GM18507 (cell line): ENCODE measurements at regions not wholly inside any gene's neighbourhood (a gene's known extent, or its start where the extent isn't known, plus 50 kb on each side); places are given as distances from the start of the nearest gene placed in this dataset.

Experiments used
- DNase-seq: peaks from one replicate; pipeline ENCODE4 v3.0.0; 2011; ENCODE audit warnings: low read depth; ENCODE audit not compliant: insufficient read length; ENCODE audit errors: extremely low spot score
- FAIRE-seq: peaks from 2 replicates; lab custom pipeline; 2011; peaks lifted over from hg19 to GRCh38; lab: Jason Lieb, UNC

DNA sequence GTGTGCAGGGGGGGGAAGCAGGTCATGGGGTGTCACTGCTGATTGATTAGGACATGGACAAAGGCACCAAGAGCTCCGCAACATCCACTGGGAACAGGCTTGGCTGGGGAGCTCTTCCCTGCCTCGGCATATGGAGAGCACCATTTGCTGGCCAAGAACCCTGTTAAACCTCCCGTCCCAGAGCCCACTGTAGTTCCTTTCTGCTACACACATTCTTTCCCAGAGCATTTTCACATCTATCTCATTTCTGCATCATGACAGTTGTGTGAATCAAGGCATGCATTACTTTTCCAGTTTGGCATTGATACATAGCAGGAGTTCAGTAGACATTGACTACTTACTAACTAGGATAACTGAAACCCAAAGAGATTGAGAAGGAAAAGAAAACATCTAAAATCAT, 333.4 kb upstream of the B3GAT1 start:
- no peak for DNase-seq
- FAIRE-seq: no peak

DNA sequence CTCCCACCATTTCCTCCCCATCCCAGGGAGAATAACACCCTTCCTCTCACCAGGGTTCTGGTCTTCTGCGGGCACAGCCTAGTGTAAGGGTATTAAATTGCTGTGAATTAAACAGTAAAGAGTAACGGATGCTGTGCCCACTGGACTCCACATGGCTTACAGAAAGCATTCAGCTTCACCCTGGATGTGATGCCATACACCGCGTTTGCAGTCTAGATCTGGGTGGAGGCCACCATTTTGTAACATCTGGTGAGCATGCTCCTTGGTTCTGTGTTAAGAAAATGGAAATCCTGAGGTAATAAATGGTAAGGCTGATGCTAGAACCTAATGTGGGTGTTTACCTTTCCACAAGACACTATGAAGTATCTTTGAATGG, 331.8 kb upstream of the B3GAT1 start:
- DNase-seq: no peak
- no peak for FAIRE-seq

DNA sequence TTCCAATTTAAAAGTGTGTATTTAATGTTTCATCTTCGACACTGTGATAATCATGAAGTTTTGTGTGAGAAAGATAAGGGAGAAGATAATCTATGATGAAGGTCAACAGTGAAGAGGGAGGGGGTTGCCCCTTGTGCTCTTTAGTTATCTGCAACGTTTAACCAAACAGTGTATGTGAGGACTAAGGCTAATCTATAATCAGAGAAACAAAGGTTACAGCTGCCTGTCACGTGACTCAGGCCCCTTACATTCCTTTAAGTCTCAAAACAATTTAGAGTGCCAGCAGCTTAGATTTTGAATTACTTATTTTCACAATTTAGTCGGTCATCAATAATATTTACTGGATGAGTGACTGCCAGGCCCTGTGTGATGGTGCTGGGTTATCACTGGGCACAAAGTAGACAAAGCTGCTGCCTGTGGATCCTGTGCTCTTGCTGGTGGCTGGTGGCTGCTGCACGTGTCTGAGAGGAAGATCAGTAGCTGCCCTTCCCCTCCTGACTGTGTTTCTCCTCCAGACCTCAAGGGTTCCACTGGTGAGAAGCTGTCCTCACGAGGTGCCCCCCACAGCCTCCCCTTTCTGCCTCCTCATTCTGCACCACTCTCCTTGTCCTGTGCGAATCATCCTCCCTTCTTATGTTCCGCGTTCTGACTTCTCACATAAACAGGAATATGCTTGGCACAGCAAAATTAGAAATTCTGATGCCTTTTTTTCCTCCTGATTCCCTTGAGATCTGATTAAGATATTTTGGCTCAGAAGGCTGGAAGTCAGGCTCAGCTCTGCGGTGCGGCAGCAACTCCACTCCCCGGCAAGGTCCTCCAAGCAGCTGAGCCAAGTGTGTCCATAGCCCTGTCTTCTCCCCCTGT, 331.1 kb upstream of the B3GAT1 start:
- FAIRE-seq: no peak
- DNase-seq: no peak

DNA sequence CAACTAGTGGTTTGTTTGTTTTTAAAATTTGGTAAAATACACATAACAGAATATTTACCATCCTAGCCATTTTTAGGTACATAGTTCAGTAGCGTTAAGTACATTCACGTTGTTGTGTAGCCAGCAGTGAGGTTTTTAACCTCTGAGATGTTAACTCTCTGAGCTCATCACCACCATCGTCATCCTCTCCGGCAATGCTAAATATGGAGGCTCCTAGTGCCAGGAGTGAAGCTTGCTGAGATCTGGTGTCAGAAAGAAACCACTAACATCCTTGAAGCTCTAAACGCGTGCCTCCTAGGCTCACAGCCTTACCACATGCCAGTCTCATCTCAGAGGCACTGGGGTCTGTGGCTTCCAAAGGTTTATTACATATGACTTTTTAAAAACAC, 330.2 kb upstream of the B3GAT1 start:
- no peak for FAIRE-seq
- no peak for DNase-seq

DNA sequence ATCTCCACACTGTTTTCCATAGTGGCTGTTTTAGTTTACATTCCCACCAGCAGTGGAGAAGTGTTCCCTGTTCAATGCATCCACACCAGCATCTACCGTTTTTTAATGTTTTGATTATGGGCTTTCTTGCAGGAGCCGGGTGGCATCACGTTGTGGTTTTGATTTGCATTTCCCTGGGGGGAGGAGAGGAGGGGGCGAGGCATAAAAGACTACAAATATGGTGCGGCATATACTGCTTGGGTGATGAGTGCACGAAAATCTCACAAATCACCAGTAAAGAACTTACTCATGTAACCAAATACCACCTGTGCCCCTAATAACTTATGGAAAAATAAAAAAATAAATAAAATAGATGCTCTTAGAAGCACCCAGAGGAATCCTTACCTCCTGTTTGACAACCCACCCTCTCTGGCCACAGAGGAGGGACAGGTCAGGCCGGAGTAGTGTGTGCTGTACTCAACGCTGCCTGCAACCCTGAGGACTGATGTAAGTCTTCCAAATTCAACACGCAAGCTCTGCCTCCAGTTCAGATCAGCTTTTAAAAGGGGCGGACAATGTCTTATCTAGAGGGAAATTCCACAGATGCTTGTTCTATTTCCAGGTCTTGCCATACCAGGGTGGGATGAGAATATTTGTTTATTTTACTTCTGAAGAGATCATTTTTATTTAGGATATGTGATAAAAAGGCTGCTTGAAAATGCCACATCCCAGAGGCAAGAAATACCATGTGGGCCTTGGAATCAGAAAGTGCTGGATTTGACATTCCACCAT, 329.6 kb upstream of the B3GAT1 start:
- no peak for FAIRE-seq
- DNase-seq: no peak

DNA sequence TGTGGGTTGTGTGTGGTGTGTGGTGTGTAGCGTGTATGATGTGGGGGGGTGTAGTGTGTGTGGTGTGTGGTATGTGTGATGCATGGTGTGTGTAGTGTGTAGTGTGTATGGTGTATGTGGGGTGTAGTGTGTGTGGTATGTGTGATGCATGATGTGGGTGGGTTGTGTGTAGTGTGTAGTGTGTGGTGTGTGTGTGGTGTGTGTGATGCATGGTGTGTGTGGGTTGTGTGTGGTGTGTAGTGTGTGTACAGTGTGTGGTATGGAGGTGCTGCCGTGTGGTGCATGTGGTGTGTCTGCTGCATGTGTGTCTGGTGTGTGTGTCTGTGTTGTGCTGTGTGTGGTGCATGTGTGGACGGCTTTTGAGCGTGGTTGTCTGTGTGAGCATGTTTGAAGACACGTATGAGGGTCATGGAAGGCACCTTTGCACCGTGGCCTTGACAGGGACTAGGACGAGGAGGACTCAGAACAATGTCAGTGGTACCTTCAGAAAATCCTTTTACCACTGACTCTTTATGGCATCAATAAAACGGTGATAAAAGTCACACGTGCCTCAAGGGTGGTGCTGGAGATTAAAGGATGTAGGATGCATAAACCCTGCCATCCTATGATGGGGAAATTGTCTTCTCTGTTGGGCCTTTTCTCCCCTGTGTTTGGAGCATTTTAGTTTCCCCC, 328.7 kb upstream of the B3GAT1 start:
- FAIRE-seq: no peak

DNA sequence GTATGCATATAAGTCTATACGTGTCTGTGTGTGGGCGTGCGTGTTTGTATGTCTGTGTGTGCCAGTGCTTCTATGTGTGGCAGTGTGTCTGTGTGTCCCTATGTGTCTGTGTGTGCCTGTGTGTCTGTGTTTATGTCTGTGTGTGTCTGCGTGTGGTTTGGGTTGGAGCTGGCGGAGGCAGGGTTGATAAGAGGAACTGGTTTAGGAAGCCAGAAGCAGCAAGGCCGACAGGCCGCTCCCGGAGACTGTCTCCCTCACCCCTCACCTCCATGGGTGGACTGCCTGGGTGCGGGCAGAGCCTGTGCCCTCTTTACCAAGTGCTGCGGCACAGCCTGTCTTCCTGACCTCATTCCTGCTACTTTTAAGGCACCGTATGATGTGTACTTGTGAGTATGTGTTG, 327.1 kb upstream of the B3GAT1 start:
- DNase-seq (no peak), FAIRE-seq (no peak)

More for the DNA sequence above, 328.7 kb upstream of the B3GAT1 start:
- no peak for DNase-seq

DNA sequence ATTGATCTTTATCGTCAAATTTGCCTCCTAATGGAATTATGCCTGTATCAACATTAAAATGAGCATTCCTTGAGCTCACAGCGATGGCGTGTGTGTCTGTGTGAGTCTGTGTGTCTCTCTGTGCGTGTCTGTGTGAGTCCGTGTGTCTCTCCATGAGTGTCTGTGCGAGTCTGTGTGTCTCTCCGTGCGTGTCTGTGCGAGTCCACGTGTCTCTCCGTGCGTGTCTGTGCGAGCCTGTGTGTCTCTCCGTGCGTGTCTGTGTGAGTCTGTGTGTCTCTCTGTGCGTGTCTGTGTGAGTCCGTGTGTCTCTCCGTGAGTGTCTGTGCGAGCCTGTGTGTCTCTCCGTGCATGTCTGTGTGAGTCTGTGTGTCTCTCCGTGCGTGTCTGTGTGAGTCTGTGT, 326.5 kb upstream of the B3GAT1 start:
- DNase-seq (no peak), FAIRE-seq (no peak)

DNA sequence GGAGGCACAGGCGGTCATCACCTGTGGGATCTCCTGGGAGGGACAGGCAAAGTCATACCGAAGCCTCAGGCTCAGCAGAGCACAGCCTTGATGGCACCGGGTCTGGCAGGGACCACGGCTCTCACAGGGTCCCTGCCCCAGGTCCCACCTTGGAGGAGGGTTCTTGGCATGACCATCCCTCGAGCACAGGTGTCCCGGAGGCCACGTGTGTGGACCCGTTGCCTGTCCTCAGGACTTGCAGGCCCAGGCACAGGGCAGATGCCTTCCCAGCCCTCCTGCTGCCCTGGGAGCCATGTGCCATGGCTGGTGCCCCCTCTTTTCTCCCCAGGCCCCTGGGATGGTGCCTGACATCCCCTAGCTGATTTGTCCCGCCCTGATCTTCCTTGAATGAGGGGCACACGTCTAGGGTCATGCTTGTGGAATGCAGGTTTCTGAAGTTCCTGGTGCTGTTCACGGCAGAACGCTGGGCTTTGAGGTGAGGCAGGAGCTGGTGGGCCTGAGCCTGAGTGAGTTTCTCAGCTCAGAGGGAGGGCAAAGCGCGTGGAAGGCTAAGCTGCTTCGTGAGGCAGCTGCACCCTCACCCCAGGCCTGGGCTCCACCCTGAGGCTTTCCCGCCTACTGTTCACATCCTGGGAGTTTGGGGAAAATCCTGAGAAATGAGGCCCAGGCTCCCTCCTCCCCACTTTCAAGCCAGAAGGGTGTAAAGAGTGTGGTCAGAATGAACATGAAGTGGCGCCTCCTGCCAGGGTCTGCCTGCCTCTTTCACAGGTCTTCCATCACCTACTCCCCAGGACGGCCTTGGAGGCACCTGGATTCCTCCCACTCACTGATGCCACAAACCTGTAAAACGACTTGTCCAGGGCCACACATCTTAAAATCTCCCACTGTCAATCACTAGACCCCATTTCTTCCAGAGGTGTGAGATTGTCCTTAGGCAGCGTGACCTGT, 325.8 kb upstream of the B3GAT1 start:
- DNase-seq (no peak), FAIRE-seq (no peak)

DNA sequence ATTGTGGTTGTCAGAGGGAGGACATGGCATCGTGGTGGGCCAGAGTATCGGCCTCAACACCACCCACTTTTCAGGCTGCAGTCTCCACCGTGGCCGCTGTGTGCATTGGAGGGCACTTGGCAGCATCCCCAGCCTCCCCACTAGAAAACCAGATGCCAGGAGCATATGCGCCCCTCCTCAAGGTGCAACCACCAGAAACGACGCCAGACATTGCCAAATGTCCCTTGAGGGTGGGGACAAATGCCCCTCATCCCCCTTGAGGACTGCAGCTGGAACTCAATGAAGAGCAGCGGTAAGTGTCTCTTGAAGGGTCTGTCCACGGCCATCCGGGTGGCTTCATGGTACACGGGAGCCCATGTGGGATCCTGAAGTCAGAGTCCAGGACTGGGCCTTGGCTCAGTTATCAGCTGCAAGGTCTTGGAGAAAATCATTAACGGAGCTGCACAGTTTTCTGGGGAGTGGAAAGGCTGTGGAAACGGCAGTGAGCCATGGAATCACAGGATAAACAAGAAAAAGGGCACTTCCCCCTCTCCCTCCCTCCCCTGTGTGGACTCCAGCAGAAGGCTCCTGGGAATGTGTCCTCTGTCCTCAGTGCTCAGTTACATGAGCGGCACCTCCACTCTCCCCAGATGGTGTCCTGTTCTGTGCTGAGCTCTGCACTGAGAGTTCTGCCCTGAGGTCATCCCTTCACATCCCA, 324.4 kb upstream of the B3GAT1 start:
- DNase-seq: no peak
- FAIRE-seq: no peak

DNA sequence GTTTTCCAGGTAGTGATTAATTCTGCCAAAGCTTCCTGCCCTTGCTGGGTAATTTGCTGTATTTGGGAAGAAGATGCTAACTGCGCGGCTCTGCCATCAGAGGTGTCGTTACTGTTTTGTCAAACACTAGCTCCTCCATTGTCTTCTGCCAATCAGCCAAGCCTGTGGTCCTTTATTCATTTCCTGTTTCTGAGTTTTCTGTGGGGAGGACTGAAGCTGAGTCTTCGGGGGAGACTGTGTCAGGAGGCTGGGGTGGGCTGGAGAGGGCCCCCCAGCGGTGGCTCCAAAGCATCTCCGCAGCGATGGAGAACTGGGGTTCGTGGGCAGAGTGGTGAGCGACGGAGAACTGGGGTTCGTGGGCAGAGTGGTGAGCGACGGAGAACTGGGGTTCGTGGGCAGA, 322.9 kb upstream of the B3GAT1 start:
- DNase-seq (no peak), FAIRE-seq (no peak)

DNA sequence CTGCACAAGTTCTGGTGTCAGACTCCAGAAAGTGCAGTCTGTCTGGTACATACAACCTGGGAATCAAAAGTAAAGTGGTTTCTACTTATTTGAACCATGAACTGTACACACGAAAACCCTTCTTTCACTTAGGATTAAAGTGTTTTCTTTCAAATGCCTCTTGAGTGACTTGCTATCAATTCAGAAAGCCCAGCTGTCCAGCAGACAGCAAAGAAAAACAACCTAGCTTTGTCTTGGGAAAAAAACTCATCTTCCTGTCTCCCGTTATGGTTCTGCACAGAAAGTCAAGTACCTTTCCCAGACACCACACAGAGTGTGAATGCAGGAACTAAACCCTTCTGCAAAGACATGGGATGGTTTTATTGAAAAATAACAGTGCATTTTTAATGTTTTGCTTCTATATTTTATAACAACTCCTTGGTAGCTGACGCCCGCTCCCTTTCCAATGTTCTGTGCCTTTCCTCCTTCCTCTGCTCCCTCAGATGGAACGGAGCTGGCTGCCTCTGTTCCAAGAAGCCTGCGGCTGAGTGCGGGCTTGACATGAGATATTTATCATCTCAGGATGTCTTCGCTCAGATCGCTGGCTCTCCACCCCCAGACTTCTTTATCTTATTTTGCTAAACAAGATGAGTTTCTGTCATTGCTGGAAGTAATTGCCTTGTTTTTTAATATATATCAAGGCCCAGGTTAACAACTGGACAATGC, 322.3 kb upstream of the B3GAT1 start:
- FAIRE-seq (no peak), DNase-seq (no peak)

DNA sequence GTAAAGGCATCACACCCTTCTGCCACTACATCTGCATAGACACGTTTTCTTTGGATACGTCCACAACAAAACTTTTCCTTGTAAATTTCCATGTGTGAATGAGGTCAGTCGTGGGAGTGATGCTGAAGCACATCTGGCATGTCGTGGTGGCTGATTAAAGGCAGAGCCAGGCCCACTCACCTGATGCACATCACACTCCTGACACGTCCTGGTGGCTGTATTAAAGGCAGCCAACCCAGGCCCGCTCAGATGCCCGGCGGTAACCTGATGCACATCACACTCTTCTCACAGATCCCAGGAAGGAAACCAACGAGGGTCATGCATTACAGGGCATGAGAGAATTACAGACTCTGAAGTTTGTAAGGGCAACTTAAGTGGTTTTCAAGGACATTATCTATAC, 321.6 kb upstream of the B3GAT1 start:
- DNase-seq (no peak), FAIRE-seq (no peak)

DNA sequence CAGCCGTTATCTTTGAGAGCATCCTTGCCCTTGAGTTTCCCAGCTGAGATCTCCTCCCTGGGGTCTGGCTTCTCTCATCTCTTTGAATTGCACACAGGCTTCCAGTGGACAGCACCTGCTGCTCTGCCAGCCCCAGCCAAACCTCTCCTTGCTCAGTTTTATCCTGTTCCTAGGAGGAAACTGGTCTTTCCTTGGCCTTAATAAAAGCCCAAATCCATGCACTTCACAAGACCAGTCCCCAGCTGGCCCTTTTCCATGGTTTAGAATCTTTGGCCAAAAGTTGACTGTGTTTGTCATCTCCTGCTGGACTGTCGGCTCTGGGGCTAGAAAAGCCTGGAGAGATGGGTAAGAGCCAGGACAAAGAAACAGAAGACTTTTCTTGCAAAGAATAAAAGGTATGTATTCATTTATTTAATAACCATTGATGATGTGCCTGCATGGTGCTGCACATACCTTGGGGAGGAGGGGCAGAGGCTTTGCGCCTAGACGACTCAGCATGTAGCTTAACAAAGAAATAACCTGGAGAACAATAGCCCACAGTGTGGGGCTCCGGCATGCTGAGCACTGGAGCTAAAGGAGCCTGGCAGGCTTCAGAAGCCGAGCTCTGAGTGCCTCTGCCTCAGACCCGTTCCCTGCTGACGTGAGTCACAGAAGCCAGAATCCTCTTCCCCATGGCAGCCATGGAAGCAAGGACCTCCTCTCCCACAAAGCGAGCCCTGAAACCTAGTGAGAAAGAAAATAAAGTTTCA, 319.3 kb upstream of the B3GAT1 start:
- FAIRE-seq (no peak), DNase-seq (no peak)

DNA sequence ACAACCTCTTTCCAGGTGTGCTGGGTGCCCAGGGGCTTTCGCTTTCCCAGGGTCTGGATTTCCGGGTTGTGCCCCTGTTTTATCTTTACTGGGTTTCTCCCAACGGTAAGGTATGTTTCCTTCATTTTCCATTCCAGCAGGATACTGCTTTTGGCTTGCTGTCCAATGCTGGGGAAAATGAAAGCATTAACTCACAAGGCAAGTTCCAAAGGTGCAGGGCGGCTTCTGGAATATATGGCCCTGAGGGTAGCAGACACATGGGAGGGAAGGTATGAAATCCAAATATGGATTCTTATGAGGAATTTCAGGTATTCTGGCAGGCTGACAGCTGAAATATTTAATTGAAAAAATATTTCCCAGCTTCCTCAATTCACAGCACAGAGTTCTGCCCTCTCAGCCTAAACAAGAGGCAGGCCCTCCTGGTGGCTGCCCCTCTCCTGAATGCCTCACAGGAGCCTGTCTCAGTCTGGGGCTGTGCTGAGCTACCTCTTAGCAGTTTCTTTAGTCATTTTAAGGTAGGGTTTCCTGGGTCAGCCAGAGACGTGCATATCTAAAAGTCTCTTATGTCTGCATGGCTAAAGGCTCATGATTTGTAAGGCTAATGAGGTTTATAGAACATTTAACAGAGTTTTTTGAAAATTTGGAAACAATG, 318.6 kb upstream of the B3GAT1 start:
- FAIRE-seq (no peak), DNase-seq (no peak)

DNA sequence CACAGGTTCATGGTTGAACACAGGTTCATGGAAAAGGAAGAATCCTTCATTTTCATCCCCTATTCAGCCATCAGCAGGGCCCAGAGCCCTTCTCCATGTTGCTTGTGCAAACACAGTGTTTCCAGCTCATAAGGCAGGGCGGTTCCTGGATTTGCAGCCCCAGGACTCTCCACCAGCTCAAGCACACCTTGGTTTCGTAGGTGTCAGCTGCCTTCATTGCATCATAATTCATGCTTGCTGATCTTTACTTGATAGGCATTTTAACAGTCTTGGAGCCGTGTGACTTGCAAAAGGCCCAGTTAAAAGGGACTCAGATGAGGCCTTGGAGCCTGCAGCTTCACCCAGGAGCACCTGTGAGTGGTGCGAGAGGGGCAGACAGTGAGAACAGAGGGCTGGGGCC, 318.1 kb upstream of the B3GAT1 start:
- DNase-seq: no peak
- no peak for FAIRE-seq

DNA sequence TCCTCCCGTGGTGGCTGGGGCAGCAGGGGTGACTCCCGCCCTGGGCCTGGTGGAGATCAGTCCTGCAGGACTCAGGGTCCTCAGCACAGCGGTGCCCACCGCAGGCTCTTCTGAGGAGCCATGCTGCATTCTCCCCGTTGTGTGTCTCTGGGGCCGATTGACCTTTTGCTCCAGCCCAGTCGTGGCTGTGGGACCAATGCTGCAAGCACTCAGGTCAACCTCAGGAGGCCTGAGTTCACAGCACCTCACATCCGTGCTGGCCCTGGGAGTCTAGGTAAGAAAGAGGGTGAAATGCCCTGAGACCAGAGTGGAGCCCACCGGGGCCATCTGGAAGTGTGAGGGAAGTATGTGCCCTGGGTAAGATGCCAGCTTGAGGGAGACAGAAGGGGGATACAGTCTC, 316.1 kb upstream of the B3GAT1 start:
- DNase-seq: no peak
- no peak for FAIRE-seq
